ENCODE measurements at regions not wholly inside any gene's neighbourhood (a gene's known extent, or its start where the extent isn't known, plus 50 kb on each side); places are given as distances from the start of the nearest gene placed in this dataset.

DNA sequence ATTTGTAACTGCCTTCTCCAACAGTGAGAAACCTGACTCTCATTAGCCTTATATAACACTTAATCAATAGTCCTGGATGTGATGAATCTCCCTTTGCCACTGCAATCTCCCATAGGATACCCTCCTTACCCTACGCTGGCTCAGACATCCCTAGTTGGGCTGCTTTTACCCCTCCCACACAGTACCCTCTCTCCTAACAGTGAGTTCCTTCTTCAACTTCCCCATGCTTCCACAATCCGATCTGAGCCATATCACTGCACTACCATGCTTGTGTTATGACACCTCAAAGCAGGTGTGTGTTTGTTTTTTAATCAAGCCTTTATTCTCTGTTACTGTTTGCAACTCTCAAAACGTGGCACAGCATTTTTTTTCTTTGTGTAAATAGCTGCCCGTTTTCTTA lies 60.5 kb upstream of the C9orf72 start:
- TF ChIP-seq CTCF (IDR thresholded peaks at IDR 0.05): no peak
- TF ChIP-seq POLR2A (IDR thresholded peaks at IDR 0.05): no peak

Measured in lower leg skin (tissue), 3 donors.